CD4-positive, CD25-positive, alpha-beta regulatory T cell (primary cell): ENCODE measurements at regions not wholly inside any gene's neighbourhood (a gene's known extent, or its start where the extent isn't known, plus 50 kb on each side); places are given as distances from the start of the nearest gene placed in this dataset.
A peak's percentile ranks its signal among the peaks of the same experiment; 100 is the strongest.

Experiments
- ATAC-seq, 2 donors: fragments of 150-1000 bp; cut with Tn5 transposase; one replicate each; pipeline ENCODE4 v1.10.0; 2021; ENCODE audit warnings: low read depth in 2 of 2, moderate number of reproducible peaks in 2 of 2, moderate library complexity in 1 of 2
- DNase-seq, 3 donors: peaks; one replicate each; pipeline versions ENCODE4 v3.0.0 to v3.0.0-alpha.2; 2012 to 2022; ENCODE audit warnings: mixed read lengths in 1 of 3
- H3K27ac ChIP-seq: one replicate; pipeline ENCODE4 v1.7.0; 2013; ENCODE audit warnings: mild to moderate bottlenecking, low read length; ENCODE audit not compliant: insufficient read depth, poor library complexity, severe bottlenecking
- H3K27me3 ChIP-seq: one replicate; pipeline ENCODE4 v1.7.0; 2013; ENCODE audit warnings: low read length; ENCODE audit not compliant: control insufficient read depth, insufficient read depth
- H3K36me3 ChIP-seq: one replicate; pipeline ENCODE4 v1.7.0; 2013; ENCODE audit warnings: mild to moderate bottlenecking, low read length, moderate library complexity; ENCODE audit not compliant: control insufficient read depth, insufficient read depth
- H3K4me1 ChIP-seq: 2 replicates; pipeline ENCODE4 v1.7.0; 2013; ENCODE audit warnings: mild to moderate bottlenecking, low read length; ENCODE audit not compliant: insufficient read depth, control insufficient read depth, poor library complexity, severe bottlenecking
- H3K4me3 ChIP-seq: one replicate; pipeline ENCODE4 v1.7.0; 2013; ENCODE audit warnings: low read depth, mild to moderate bottlenecking, low read length, moderate library complexity
- H3K9me3 ChIP-seq, 2 experiments: 1 replicate in 1 of 2; 2 replicates in 1 of 2; pipeline ENCODE4 v1.7.0; 2013; ENCODE audit warnings: low read length in 2 of 2, mild to moderate bottlenecking in 1 of 2, moderate library complexity in 1 of 2; ENCODE audit not compliant: control insufficient read depth in 2 of 2
- H3K27ac Mint-ChIP-seq, 3 donors: one replicate each; pipeline ENCODE4 v1.8.0; 2020 to 2022; ENCODE audit warnings: mild to moderate bottlenecking in 3 of 3, mixed read lengths in 3 of 3, moderate library complexity in 2 of 3
- H3K27me3 Mint-ChIP-seq: one replicate; pipeline ENCODE4 v1.8.0; 2022; ENCODE audit warnings: mild to moderate bottlenecking, mixed read lengths
- H3K36me3 Mint-ChIP-seq: one replicate; pipeline ENCODE4 v1.8.0; 2020; ENCODE audit warnings: mixed read lengths
- H3K4me1 Mint-ChIP-seq, 4 donors: one replicate each; pipeline ENCODE4 v1.8.0; 2020 to 2022; ENCODE audit warnings: mixed read lengths in 4 of 4, mild to moderate bottlenecking in 1 of 4
- H3K4me3 Mint-ChIP-seq, 4 donors: one replicate each; pipeline ENCODE4 v1.8.0; 2020 to 2022; ENCODE audit warnings: mild to moderate bottlenecking in 4 of 4, mixed read lengths in 4 of 4, moderate library complexity in 3 of 4
- H3K9me3 Mint-ChIP-seq, 7 donors: one replicate each; pipeline ENCODE4 v1.8.0; 2020 to 2022; ENCODE audit warnings: mixed read lengths in 7 of 7, mild to moderate bottlenecking in 3 of 7, moderate library complexity in 2 of 7

DNA sequence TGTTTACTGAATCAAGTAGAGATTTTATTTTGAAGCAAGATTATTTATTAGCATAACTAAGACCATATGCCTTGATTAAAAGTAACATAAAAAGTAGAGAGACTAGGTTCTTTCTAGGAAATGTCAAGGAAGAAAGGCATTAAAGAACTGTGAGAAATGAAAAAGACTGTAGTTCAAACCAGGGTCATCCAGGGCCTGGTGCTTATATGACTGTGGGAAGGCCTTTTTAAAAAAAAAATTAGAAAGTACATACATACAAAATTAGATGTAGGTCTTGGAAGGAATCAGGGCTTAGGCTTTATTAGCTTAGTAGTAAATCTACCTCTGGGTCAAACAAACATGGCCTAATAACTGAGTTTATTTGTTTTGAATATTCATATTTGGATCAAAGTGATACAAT, 173.9 kb upstream of the TBL1XR1 start:
- H3K27me3 ChIP-seq = no peaks in the 10 kb centered on the region
- H3K4me3 Mint-ChIP-seq = no peak overlapping the region
- no peak overlapping the region for H3K27ac Mint-ChIP-seq

DNA sequence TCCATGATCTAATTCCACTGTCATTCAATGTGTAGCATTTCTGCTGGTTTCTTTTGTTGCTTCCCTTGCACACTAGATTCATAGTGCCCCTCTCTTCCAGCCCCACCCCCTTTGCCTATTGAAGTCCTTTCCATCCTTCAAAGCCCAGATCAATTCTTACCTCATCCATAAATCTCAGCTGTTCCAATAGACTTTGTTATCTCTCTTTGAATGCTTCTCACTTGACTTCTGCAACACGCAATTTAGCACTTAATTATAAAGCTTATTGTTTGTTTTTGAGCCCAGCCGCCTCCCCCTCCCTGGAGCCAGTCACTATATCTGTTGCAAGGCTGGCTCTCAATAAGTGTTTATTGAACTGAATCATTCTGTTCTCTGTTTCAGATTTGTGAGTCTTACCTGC, 174.6 kb upstream of the TBL1XR1 start:
- H3K4me3 Mint-ChIP-seq = no peak overlapping the region
- peak overlapping the region in 1 of 3 donors; percentile 0 for H3K27ac Mint-ChIP-seq
- H3K9me3 Mint-ChIP-seq = peaks cover 0 to 2% (median 0%) of the 10 kb centered on the region in 7 donors
- H3K4me1 Mint-ChIP-seq = peaks cover 0 to 18% (median 8%) of the 10 kb centered on the region in 4 donors
- Histone ChIP-seq H3K4me3 (no peak overlapping the region), H3K9me3 (no peaks in the 10 kb centered on the region), H3K27ac (no peak overlapping the region), H3K36me3 (no peaks in the 10 kb centered on the region), H3K4me1 (no peaks in the 10 kb centered on the region), H3K27me3 (no peaks in the 10 kb centered on the region)
- no peak for ATAC-seq
- H3K27me3 Mint-ChIP-seq = no peaks in the 10 kb centered on the region
- H3K36me3 Mint-ChIP-seq = no peaks in the 10 kb centered on the region
- no peak for DNase-seq

More for the DNA sequence above, 173.9 kb upstream of the TBL1XR1 start:
- Histone ChIP-seq H3K9me3 (no peaks in the 10 kb centered on the region), H3K4me1 (no peaks in the 10 kb centered on the region), H3K27ac (no peak overlapping the region), H3K4me3 (no peak overlapping the region), H3K36me3 (no peaks in the 10 kb centered on the region)
- DNase-seq (no peak), ATAC-seq (no peak)
- H3K9me3 Mint-ChIP-seq = peaks cover 0 to 2% (median 0%) of the 10 kb centered on the region in 7 donors
- H3K36me3 Mint-ChIP-seq = no peaks in the 10 kb centered on the region
- H3K27me3 Mint-ChIP-seq = no peaks in the 10 kb centered on the region
- H3K4me1 Mint-ChIP-seq = peaks cover 0 to 15% (median 7%) of the 10 kb centered on the region in 4 donors

DNA sequence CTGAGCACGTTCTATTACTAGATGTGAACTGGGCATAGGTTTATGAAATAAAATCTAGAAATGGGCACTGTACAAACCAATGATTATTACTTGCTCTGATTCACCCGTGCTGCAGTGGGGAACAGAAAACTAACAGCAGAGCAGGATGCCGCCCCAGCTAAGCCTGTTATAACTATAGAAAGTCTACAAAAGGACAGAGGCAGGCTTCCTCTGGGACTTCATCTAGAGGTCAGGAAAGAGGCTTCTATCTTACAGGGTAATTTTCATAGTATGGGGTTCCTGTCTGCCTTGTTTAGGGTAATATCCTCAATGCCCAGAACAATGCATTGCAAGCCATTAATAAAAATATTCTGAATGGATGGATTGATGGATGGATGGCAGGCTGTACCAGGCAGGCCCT, 177.0 kb upstream of the TBL1XR1 start:
- Mint-ChIP-seq H3K27me3 (no peaks in the 10 kb centered on the region), H3K36me3 (no peaks in the 10 kb centered on the region), H3K9me3 (peaks cover 0 to 2% (median 0%) of the 10 kb centered on the region in 7 donors), H3K4me1 (peaks cover 2 to 20% (median 14%) of the 10 kb centered on the region in 4 donors), H3K27ac (peak overlapping the region in 1 of 3 donors; percentile 47), H3K4me3 (no peak overlapping the region)
- no peak overlapping the region for H3K4me3 ChIP-seq
- ATAC-seq = no peak
- no peaks in the 10 kb centered on the region for H3K4me1 ChIP-seq
- no peaks in the 10 kb centered on the region for H3K36me3 ChIP-seq
- H3K27ac ChIP-seq = no peak overlapping the region
- DNase-seq = no peak
- H3K9me3 ChIP-seq = no peaks in the 10 kb centered on the region
- no peaks in the 10 kb centered on the region for H3K27me3 ChIP-seq

DNA sequence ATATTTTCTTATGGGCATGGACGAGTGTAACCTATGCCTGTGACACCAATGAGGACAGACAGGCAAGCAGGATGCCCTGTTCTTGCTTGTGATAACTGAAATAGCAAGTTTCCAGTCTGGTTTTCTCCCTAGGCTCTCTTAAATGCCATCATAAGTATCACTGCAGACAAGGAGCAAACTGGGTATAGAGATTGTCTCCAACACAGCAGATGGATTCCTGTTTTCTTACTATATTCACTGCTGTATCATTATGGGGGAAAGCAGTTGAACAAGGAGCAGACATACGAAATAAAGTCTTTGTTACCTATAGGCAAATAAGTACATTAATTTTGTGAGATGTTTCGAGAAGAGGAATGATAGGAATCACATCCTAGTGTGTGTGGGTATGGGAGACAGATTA, 178.0 kb upstream of the TBL1XR1 start:
- ATAC-seq = no peak
- DNase-seq = no peak
- H3K4me1 Mint-ChIP-seq = peaks cover 2 to 17% (median 12%) of the 10 kb centered on the region in 4 donors
- Histone ChIP-seq H3K4me1 (no peaks in the 10 kb centered on the region), H3K9me3 (peaks cover 0 to 1% of the 10 kb centered on the region in 2 experiments), H3K36me3 (no peaks in the 10 kb centered on the region), H3K27ac (no peak overlapping the region), H3K4me3 (no peak overlapping the region), H3K27me3 (no peaks in the 10 kb centered on the region)
- H3K27ac Mint-ChIP-seq = peak overlapping the region in 1 of 3 donors; percentile 81
- H3K27me3 Mint-ChIP-seq = no peaks in the 10 kb centered on the region
- no peaks in the 10 kb centered on the region for H3K36me3 Mint-ChIP-seq
- peaks cover 0 to 3% (median 2%) of the 10 kb centered on the region in 7 donors for H3K9me3 Mint-ChIP-seq
- H3K4me3 Mint-ChIP-seq = no peak overlapping the region

DNA sequence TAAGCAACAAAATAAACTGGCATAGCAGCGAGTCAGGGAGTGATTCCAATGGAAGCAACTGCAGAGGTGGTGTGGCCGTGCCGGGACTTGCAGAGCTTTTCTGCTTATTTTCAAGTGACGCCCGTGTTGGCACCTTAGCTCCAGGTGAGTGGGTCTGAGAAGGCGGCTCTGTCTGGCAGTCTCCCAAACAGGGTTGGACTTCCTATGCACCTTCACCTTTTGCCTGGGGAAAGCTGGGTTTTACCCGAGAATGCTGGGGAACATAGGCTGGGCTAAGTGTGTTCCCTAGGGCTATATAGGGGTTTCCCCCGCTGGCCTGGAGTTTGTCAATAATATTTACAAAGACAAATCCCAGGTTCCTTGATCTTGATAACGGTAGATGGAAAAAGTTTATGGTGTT, 179.9 kb upstream of the TBL1XR1 start:
- H3K9me3 ChIP-seq = peaks cover 0 to 6% of the 10 kb centered on the region in 2 experiments
- Mint-ChIP-seq H3K4me3 (no peak overlapping the region), H3K27me3 (no peaks in the 10 kb centered on the region), H3K4me1 (peaks cover 2 to 14% (median 11%) of the 10 kb centered on the region in 4 donors), H3K9me3 (peaks cover 0 to 5% (median 2%) of the 10 kb centered on the region in 7 donors), H3K27ac (no peak overlapping the region), H3K36me3 (no peaks in the 10 kb centered on the region)
- no peak overlapping the region for H3K27ac ChIP-seq
- no peaks in the 10 kb centered on the region for H3K27me3 ChIP-seq
- ATAC-seq = no peak
- H3K4me3 ChIP-seq = no peak overlapping the region
- no peak for DNase-seq
- H3K4me1 ChIP-seq = no peaks in the 10 kb centered on the region
- no peaks in the 10 kb centered on the region for H3K36me3 ChIP-seq

DNA sequence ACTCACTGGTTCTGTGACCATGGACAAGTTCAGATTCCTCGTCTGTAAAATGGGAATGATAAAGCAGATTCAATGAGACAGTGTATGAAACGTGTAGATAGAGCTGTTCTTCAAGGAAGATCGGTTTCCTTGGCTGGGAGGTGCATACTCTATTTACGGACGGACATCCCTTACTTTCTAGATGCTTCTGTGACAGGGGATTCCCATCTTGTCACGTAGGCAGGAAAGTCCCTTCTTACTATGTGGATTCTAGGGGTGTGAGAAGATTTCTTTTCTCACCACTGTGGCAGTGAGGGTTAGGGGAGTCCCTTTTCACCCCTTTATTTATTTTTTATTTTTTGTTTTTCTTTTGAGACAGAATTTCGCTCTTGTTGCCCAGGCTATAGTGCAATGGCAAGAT, 180.9 kb upstream of the TBL1XR1 start:
- Histone ChIP-seq H3K4me3 (no peak overlapping the region), H3K36me3 (no peaks in the 10 kb centered on the region), H3K27ac (no peak overlapping the region), H3K4me1 (no peaks in the 10 kb centered on the region), H3K27me3 (no peaks in the 10 kb centered on the region), H3K9me3 (peaks cover 0 to 6% of the 10 kb centered on the region in 2 experiments)
- no peak overlapping the region for H3K4me3 Mint-ChIP-seq
- H3K4me1 Mint-ChIP-seq = peaks cover 2 to 14% (median 11%) of the 10 kb centered on the region in 4 donors
- H3K27ac Mint-ChIP-seq = peak overlapping the region in 1 of 3 donors; percentile 56
- no peak for ATAC-seq
- peaks cover 0 to 5% (median 2%) of the 10 kb centered on the region in 7 donors for H3K9me3 Mint-ChIP-seq
- no peak for DNase-seq
- H3K27me3 Mint-ChIP-seq = no peaks in the 10 kb centered on the region
- no peaks in the 10 kb centered on the region for H3K36me3 Mint-ChIP-seq

DNA sequence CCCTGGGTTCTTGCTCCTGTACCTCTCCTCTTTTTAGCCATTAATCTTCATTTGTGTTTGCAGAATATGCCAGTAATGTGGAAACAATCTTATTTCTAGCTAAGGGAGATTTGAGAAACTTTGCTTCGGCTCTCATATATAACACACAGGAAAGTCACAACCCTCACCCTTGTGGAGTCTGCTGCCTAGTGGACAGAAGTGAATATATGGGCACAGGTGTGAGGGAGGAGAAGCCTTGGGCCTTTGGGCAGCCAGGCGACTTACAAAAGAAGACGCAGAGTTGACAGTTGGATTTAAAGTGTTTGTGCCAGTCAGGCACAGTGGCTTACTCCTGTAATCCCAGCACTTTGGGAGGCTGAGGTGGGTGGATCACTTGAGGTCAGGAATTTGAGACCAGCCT, 181.8 kb upstream of the TBL1XR1 start:
- peaks cover 0 to 5% (median 2%) of the 10 kb centered on the region in 7 donors for H3K9me3 Mint-ChIP-seq
- DNase-seq (peak in 1 of 3 donors; percentile 18), ATAC-seq (no peak)
- Histone ChIP-seq H3K4me3 (no peak overlapping the region), H3K27ac (no peak overlapping the region), H3K4me1 (no peaks in the 10 kb centered on the region), H3K9me3 (peaks cover 0 to 6% of the 10 kb centered on the region in 2 experiments), H3K36me3 (no peaks in the 10 kb centered on the region), H3K27me3 (no peaks in the 10 kb centered on the region)
- H3K4me3 Mint-ChIP-seq = no peak overlapping the region
- no peaks in the 10 kb centered on the region for H3K36me3 Mint-ChIP-seq
- H3K4me1 Mint-ChIP-seq = peaks cover 2 to 14% (median 11%) of the 10 kb centered on the region in 4 donors
- H3K27ac Mint-ChIP-seq = peak overlapping the region in 1 of 3 donors; percentile 73
- H3K27me3 Mint-ChIP-seq = no peaks in the 10 kb centered on the region

DNA sequence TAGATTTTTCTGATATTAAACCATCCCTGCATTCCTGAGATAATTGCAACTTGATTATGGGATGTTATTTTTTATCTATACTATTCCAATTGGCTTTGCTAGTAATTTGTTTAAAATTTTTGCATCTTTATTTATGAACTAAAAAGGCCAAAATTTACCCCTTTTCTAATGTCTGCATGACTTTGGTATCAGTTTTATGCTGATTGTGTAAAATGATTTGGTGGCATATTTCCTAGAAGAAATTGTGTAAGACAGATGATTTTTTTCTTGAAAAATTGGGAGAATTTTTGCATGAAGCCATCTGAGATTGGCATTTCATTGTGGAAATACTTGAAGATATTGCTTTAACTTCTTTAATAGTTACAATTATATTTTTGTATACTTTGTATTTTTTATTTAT, 183.8 kb upstream of the TBL1XR1 start:
- no peaks in the 10 kb centered on the region for H3K27me3 ChIP-seq
- peaks cover 0 to 5% (median 2%) of the 10 kb centered on the region in 7 donors for H3K9me3 Mint-ChIP-seq
- ATAC-seq = no peak
- H3K4me1 ChIP-seq = no peaks in the 10 kb centered on the region
- no peak overlapping the region for H3K4me3 ChIP-seq
- no peak overlapping the region for H3K27ac Mint-ChIP-seq
- H3K27ac ChIP-seq = no peak overlapping the region
- peaks cover 0 to 6% of the 10 kb centered on the region in 2 experiments for H3K9me3 ChIP-seq
- H3K36me3 ChIP-seq = no peaks in the 10 kb centered on the region
- no peak for DNase-seq
- no peaks in the 10 kb centered on the region for H3K36me3 Mint-ChIP-seq
- H3K4me3 Mint-ChIP-seq = no peak overlapping the region
- peaks cover 5 to 12% (median 7%) of the 10 kb centered on the region in 4 donors for H3K4me1 Mint-ChIP-seq
- no peaks in the 10 kb centered on the region for H3K27me3 Mint-ChIP-seq
